ENCODE measurements at regions not wholly inside any gene's neighbourhood (a gene's known extent, or its start where the extent isn't known, plus 50 kb on each side); places are given as distances from the start of the nearest gene placed in this dataset.

DNA sequence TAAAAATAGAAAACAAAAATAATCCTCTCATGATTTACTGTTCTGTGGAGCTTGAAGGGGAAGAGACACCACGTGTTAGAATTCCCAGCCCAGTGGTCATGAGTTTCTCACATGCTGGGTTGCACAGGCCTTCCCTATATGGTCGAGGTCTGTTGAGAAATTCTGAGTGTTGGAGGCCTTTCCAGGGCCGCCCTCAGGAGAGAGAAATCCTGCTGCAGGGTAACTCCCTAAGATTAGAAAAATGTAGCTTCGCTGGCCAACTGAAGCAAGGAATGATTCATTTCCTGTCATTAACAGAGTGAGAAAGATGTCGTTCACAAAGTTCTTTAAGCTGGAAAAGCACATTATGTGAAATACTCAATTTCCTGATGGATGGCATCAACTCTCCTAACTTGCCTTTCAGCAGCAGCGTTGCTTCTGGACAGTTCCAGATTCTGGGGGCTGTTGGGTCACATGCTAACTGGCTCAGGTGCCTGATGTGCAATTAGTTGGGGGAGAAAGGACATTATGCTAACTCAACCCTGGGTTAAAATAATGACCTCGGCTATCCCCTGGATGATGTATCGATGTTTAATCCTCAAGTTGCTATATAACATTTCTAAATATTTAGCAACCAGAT lies 104.8 kb upstream of the CD180 start:
- TF ChIP-seq, protein P1, sequence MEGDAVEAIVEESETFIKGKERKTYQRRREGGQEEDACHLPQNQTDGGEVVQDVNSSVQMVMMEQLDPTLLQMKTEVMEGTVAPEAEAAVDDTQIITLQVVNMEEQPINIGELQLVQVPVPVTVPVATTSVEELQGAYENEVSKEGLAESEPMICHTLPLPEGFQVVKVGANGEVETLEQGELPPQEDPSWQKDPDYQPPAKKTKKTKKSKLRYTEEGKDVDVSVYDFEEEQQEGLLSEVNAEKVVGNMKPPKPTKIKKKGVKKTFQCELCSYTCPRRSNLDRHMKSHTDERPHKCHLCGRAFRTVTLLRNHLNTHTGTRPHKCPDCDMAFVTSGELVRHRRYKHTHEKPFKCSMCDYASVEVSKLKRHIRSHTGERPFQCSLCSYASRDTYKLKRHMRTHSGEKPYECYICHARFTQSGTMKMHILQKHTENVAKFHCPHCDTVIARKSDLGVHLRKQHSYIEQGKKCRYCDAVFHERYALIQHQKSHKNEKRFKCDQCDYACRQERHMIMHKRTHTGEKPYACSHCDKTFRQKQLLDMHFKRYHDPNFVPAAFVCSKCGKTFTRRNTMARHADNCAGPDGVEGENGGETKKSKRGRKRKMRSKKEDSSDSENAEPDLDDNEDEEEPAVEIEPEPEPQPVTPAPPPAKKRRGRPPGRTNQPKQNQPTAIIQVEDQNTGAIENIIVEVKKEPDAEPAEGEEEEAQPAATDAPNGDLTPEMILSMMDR (IDR thresholded peaks at IDR 0.05 in 2 of 3, conservative IDR thresholded peaks at IDR 0.05 in 1 of 3; ENCODE audit: borderline replicate concordance in 1 of 3, insufficient read depth in 1 of 3, low read depth in 2 of 3, low read length in 2 of 3): no peak
- TF ChIP-seq, protein P2, sequence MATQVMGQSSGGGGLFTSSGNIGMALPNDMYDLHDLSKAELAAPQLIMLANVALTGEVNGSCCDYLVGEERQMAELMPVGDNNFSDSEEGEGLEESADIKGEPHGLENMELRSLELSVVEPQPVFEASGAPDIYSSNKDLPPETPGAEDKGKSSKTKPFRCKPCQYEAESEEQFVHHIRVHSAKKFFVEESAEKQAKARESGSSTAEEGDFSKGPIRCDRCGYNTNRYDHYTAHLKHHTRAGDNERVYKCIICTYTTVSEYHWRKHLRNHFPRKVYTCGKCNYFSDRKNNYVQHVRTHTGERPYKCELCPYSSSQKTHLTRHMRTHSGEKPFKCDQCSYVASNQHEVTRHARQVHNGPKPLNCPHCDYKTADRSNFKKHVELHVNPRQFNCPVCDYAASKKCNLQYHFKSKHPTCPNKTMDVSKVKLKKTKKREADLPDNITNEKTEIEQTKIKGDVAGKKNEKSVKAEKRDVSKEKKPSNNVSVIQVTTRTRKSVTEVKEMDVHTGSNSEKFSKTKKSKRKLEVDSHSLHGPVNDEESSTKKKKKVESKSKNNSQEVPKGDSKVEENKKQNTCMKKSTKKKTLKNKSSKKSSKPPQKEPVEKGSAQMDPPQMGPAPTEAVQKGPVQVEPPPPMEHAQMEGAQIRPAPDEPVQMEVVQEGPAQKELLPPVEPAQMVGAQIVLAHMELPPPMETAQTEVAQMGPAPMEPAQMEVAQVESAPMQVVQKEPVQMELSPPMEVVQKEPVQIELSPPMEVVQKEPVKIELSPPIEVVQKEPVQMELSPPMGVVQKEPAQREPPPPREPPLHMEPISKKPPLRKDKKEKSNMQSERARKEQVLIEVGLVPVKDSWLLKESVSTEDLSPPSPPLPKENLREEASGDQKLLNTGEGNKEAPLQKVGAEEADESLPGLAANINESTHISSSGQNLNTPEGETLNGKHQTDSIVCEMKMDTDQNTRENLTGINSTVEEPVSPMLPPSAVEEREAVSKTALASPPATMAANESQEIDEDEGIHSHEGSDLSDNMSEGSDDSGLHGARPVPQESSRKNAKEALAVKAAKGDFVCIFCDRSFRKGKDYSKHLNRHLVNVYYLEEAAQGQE (IDR thresholded peaks at IDR 0.05; ENCODE audit: low read depth): no peak
- TF ChIP-seq YY1 (IDR thresholded peaks at IDR 0.05; ENCODE audit: extremely low read depth, insufficient replicate concordance, low read depth, low read length) (no peak), POLR2A (IDR thresholded peaks at IDR 0.05; ENCODE audit: borderline replicate concordance, extremely low read depth, insufficient read depth, insufficient read length) (no peak), SIN3A (IDR thresholded peaks at IDR 0.05; ENCODE audit: low read depth) (no peak), TCF7L2 (IDR thresholded peaks at IDR 0.05; ENCODE audit: borderline replicate concordance, extremely low read depth, insufficient read depth, insufficient read length) (no peak), POLR2AphosphoS5 (IDR thresholded peaks at IDR 0.05; ENCODE audit: low read depth, low read length) (no peak), ZFX (IDR thresholded peaks at IDR 0.05) (no peak), EGR1 (IDR thresholded peaks at IDR 0.05; ENCODE audit: low read depth) (no peak), EZH2 (IDR thresholded peaks at IDR 0.05) (no peak), RAD21 (IDR thresholded peaks at IDR 0.05; ENCODE audit: low read depth) (no peak)
- TF ChIP-seq, protein P3, sequence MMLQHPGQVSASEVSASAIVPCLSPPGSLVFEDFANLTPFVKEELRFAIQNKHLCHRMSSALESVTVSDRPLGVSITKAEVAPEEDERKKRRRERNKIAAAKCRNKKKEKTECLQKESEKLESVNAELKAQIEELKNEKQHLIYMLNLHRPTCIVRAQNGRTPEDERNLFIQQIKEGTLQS (IDR thresholded peaks at IDR 0.05): no peak
